SKM-1 treated with dmso at 0.1 percent for 144 hours (cell line): ENCODE measurements at regions not wholly inside any gene's neighbourhood (a gene's known extent, or its start where the extent isn't known, plus 50 kb on each side); places are given as distances from the start of the nearest gene placed in this dataset.
"Not testable (repeated sequence)": the region's sequence is repeated elsewhere in the genome, so short reads cannot be mapped to it uniquely, and the experiment has no call there.

ENCODE experiments used
- DNase-seq: peaks from one replicate; lab custom pipeline; 2025; ENCODE audit not compliant: unreplicated experiment; lab: John Stamatoyannopoulos, UW

GRCh38 chrX:857376-857775, 226.8 kb downstream of the SHOX start:
- no peak for DNase-seq

GRCh38 chrX:856566-857290, 226.1 kb downstream of the SHOX start:
- no peak for DNase-seq

DNA sequence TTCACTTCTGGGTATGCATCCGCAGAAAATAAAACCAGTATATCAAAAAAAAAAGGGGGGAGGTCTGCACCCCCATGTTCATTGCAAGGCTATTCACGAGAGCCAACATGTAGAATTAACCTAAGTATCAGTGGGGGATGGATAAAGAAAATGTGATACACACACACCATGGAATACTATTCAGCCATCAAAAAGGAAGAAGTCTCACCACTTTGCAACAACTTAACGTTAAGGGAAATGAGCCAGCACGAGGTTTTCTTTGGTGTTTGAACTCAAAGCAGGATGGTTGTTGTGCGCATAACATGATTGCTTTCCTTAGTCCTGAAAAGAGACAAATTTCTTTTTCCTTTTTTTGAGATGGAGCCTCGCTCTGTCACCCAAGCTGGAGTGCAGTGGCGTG, 222.7 kb downstream of the SHOX start:
- DNase-seq, result no peak

GRCh38 chrX:850471-850916, 219.9 kb downstream of the SHOX start:
- DNase-seq, result no peak

DNA sequence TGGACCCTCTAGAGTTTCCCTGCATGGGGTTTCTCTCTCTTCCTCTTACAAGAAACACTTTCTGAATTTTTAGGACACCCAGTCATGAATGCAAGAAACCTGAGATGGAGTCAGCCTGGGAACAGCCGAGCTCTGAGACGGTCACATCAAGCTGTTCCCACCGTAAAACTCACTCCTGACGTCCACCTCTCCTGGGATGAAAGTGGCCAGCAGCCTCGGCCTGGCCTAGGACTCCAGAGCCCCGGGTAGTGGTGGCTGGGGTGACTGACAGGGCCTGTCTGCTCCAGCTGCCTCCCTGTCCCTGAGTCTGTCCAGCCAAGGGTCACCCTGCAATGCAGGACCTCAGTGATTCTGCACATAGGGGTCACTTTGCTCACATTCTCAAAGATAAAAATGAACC, 217.8 kb downstream of the SHOX start:
- no peak for DNase-seq

DNA sequence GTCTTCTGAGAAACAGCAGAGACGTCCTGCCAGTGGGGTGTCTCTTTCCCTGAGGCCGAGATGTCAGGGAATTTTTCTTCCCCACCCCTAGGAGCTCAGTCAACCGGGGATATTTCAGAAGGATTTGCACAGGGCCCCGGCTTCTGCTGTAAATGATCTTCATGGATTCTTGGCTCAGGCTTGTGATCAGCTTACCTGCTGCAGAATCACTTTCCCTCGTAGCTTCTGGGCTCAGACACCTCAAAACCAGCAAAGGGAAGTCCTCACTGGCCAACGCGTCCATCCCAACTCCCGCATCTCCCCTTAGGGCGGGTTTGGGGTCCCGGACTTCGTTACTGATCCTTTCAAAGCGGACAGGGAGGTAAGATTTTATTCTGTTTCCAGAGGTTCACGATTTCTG, 212.7 kb downstream of the SHOX start:
- no peak for DNase-seq

- no peak for DNase-seq
Observed at GRCh38 chrX:840556-840955, 210.0 kb downstream of the SHOX start.

- not testable (repeated sequence) for DNase-seq
Observed at GRCh38 chrX:838666-839065, 208.1 kb downstream of the SHOX start.

- DNase-seq, result not testable (repeated sequence)
Observed at GRCh38 chrX:835857-836256, 205.3 kb downstream of the SHOX start.

DNA sequence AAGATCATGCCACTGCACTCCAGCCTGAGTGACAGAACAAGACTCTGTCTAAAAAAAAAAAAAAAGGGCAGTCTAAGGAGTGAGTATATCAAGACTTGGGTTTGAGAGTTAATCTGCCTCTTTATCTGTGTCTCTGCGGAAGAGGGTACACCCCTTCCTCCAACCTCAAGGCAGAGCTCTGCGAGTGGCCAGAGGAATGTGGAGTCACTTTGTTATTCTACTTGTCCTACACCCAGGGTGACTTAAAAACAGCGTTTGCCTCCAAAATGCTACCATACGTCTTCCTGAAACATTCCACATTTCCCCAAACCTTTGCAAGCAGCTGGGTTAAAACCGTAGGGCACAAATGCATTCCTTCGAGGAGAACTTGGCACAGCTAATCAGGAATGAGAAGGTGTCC, 199.9 kb downstream of the SHOX start:
- no peak for DNase-seq

- no peak for DNase-seq
Observed at GRCh38 chrX:829145-829544, 198.6 kb downstream of the SHOX start.

DNA sequence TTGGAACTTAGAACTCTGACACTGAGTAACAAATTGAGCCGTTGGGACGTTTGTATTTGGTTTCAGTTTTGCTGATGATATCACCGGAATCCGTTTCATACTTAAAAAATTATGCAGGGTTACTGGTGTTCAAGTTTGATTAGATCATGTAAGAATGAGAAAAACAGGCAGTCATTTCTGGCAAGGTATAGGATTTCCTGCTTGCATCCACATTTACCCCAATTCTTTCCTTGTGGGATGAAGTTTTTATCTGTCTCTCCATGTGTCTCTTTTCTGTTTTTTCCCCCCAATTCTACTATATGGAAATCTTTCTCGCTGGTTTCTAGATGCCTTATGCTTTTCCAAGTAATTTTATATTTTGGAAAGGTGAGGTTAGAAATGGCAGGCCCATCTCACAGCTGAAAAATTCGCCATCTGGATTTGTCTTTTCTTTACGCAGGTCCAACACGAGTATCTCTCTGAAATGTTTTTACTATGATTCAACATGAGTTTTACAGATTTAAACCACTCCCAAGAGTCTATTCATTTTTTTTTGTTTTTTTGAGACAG, 197.9 kb downstream of the SHOX start:
- no peak for DNase-seq

GRCh38 chrX:826448-826847, 195.9 kb downstream of the SHOX start:
- DNase-seq, result no peak

DNA sequence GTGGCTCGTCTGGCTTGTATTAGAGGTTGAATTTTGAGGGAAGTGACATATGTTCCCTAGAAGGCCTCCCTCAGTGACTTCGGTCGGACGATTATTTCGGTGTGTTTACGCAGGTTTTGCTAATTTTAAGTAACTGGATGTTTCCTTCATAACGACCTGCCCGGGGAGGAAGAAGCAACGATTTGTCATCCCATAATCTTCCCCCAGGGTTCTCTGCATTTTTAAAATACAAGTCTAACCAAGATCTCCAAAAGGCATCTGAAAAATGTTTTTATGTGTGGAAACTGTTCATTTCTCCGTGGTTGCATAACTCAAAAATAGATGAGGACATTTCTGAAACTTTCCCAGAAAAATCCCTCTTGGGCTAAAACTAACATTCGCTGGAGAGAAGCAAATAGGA, 195.4 kb downstream of the SHOX start:
- no peak for DNase-seq

DNA sequence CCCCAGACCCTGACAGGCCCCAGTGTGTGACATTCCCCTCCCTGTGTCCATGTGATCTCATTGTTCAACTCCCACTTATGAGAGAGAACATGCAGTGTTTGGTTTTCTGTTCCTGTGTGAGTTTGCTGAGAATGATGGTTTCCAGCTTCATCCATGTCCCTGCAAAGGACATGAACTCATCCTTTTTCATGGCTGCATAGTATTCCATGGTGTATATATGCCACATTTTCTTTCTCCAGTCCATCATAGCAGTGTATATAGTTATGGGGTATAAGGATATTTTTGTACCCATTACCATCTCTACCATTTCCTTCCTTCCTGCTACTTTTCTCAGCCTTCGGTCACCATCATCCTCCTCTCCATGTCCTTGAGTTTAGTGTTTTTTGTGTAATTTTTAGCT, 192.5 kb downstream of the SHOX start:
- not testable (repeated sequence) for DNase-seq

GRCh38 chrX:821327-822107, 190.9 kb downstream of the SHOX start:
- DNase-seq, result no peak

- DNase-seq, result no peak
Observed at GRCh38 chrX:819684-820083, 189.1 kb downstream of the SHOX start.

DNA sequence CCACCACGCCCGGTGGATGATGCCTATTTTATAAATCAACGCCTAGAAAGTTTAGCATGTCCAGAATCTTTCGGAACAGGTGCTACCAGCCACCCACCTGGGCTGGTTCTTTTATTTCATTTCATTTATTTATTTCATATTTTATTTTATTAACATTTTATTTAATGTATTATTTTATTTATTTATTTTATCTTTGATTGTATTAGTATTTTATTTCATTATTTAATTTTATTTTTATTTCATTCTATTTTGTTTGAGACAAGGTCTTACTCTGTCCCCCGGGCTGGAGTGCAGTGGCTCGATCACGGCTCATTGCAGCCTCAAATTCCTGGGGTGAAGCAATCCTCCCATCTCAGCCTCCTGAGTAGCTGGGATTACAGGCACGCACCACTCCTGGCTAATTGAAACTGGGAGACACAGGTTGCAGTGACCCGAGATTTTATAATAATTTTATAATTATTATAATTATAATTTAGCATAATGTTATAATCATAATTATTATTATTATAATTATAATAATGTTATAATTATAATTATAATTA, 187.2 kb downstream of the SHOX start:
- no peak for DNase-seq

GRCh38 chrX:817147-817546, 186.6 kb downstream of the SHOX start:
- DNase-seq, result not testable (repeated sequence)

DNA sequence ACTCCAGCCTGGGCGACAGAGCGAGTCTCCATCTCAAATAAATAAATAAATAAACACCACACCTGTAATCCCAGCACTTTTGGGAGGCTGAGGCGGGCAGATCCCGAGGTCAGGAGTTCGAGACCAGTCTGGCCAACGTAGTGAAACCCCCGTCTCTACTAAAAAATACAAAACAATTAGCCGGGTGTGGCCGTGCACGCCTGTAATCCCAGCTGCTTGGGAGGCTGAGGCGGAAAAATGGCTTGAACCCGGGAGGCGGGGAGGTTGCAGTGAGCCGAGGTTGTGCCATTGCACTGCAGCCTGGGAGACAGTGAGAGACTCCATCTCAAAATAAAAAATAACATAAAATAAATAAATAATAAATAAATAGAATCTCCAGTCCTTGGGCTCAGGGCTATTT, 185.8 kb downstream of the SHOX start:
- DNase-seq, result no peak

DNA sequence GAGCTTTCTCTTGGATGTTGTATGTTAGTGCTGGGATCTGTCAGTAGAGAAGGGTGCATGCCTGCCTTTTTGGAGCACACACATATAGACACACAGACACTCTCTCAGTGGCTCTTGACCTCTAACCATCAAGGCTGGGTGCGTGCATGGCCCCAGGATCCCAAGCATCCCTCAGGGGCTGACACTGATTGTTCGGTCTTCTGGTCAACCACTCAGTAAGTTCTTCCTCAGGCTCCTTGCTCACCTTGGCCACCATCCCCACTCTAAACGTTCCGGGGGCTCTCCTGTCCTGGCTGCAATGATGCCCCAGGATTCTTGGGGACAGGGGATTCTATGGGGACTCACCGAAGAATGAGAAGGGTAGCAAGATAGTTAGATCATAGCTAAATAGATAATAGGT, 179.6 kb downstream of the SHOX start:
- no peak for DNase-seq

DNA sequence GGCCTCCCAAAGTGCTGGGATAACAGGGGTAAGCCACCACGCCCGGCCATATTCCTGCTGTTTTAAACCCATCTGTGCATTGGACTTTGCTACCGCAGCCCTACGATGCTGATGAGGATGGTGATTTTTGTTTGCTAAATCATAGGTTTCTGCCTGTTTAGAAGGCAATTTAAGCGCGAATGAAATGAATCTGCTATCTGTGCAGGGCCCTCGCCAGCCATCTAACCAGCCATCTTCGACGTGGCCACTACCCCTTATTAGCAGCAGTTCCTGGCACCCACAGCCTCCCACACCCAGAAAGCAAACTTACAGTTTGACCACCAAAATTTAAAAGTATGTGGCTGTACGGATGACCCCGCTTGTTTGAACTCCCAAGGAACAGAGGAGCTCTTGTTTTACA, 178.5 kb downstream of the SHOX start:
- DNase-seq, result no peak
